Stimulated activated CD8-positive, alpha-beta memory T cell treated with anti-CD3 and anti-CD28 coated beads, Interleukin-4, amount 100 ng/mL, for 1 hour (primary cell): ENCODE measurements at regions not wholly inside any gene's neighbourhood (a gene's known extent, or its start where the extent isn't known, plus 50 kb on each side); places are given as distances from the start of the nearest gene placed in this dataset.
"Not testable (repeated sequence)": the region's sequence is repeated elsewhere in the genome, so short reads cannot be mapped to it uniquely, and the experiment has no call there.

Experiments used
- DNase-seq, 2 donors: peaks; one replicate each; pipeline ENCODE4 v3.0.0-alpha.2; 2020; ENCODE audit warnings: low read depth in 2 of 2, low spot score in 1 of 2

DNA sequence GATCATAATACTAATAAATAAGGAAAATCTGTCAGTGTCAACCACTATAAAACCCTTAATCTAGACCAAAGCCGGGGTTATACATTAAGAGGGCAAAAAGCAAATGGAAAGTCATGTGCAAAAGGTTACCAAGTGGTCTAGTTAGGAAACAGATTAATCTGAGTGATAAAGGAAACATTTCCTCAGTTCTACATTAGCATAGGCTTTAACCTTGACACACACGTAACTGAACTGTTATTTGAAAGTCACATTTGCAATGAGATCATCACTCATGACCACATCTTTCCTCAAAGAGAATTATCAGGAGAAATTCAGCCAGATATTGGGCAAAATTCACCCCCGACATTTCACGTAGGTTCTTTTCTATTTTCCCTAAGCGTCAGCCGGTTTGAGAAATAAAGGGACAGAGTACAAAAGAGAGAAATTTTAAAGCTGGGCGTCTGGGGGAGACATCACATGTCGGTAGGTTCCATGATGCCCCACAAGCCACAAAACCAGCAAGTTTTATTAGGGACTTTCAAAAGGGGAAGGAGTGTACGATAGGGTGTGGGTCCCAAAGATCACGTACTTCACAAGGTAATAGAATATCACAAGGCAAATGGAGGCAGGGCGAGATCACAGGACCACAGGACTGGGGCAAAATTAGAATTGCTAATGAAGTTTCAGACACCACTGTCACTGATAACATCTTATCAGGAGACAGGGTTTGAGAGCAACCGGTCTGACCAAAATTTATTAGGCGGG is 76.8 kb upstream of the DST start:
- DNase-seq: not testable (repeated sequence)

DNA sequence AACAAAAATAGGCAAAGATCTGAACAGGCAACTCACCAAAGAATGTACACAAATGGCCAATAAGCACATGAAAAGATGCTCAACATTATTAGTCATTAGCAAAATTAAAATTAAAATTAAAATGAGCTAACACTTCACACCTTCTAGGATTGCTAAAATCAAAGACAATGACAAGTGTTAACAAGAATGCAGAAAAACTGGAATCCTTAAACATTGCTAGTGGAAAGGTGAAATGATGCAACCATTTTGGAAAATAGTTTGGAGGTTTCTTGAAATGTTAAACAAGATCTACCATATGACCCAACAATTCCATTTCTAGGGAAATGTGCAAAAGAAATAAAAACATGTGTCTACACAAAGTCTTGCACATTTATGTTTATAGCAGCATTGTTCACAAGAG is 75.5 kb upstream of the DST start:
- DNase-seq: no peak

DNA sequence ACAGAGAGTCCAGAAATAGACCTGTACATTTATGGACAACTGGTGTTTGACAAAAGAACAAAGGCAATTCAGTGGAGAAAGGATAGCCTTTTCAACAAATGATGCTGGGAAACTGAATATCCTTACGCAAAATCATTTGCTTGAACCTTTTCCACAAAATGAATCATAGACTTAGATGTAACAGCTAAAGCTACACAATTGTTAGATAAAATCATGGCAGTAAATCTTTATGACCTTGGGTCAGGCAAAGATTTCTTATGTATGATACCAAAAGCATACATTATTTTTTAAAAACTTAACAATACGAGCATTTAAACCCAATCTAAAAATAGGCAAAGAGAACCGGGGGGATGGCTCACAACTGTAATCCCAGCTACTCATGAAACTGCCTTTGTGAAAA is 73.5 kb upstream of the DST start:
- DNase-seq: no peak

DNA sequence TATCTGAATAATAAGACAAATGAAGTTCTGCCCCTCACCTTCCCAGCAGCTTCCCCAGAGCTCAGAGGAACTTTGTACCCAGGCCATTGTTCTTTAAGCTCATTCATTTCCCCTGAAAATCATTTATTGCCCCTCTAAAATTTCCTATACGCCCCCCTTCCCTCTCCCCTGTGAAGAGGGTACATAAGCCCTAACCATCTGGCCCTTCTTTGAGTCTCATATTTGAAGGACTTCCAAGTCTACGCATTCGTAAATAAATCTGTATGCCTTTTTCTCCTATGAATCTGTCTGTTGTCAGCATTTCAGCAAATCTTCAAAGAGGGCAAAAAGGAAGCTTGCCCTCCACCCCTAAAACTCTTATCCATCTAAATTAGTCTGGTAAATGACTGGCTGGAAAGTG is 73.1 kb upstream of the DST start:
- DNase-seq: no peak

DNA sequence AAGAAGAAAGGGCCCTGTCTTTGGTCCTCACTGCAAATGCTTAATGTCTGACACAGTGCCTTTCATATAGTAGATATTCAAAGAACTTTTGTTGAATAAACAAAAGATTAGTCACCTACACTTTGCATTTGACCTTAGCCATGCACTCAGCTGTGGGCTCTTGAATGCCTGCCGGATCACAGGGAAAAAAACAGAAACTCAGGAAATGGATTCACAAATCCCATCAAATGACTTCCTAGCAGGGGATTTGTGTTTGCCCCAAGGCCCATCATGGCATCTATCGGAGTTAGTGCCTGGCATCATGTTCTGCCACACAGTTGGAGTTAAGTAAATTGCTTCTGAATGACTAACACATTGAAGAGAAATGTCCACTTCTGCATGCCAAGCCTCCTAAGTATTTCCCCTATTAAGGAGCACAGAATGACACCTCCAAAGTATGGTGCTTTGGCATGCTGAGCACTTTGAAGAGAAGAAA is 72.3 kb upstream of the DST start:
- DNase-seq: no peak

DNA sequence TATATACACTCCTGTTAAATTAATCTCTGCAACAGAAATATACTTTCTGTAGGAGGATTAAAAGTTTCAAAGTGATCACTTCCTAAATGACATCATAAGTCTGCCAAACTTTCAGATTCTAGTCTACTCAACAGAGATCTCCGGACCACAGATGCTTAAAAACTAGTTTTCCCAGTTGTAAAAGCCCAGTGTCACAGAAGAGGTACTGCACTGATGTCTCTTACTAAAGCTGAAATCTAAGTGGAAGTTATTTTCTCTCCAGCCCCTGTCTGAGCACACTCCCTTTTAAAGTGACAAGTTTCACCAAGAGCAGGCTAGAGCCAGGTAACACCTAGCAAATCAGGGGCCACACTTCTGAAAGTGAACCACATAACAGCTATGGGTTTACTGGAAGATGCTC is 71.6 kb upstream of the DST start:
- DNase-seq: no peak

DNA sequence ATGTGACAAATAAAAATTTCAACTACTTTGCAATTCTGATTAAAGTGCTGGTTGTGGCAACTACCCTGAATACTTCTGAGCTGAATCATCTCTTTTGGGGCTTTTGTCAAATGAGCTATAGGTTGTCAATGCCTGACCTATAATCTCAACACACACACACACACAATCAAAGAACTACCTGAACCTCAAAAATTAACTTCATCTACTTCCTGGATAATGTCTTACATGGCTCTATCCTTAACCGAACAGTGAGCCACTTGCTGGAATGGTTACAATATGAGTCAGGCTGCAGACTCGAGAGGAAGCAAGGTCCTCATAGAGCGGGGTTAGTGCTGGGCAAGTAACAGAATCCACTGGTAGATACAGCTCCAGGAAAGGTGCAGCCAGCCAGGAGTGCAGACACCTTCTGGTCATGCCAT is 70.6 kb upstream of the DST start:
- DNase-seq: no peak

DNA sequence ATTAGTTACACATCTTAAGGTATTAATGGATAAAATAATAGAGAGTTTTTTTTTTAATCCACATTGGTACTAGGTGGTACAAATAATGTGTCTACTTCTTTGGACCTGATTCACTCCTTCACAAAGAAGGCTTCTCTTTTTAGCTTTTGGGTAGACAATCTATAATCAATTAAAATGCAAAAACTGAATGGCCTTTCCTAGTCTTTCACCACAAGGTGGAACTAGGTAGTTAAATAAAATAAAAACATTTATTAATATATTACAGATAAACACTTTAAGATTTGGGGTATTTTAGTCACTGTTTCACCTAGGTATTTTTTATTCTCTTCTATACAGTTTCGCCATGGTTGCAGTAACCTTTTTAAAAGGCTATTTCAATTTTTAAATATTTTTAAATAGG is 68.3 kb upstream of the DST start:
- no peak for DNase-seq

DNA sequence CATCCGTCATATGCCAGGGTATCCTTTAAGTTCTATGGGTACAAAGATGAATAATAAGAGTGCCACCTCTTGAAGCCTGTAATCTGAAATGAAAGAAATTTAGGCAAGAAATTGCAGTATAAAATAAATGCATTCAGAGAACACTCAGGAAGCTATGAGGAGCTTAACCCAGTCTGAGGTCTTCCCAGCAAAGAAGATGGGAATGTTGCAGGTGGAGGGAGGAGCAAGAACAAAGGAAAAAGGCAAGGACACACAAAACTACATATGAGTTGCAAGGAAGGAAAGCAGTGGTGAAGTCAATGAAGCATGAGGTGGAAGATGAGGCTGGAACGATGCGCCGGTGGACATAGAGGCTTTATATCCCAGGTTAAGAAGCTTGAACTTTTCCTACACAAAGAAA is 67.0 kb upstream of the DST start:
- no peak for DNase-seq

DNA sequence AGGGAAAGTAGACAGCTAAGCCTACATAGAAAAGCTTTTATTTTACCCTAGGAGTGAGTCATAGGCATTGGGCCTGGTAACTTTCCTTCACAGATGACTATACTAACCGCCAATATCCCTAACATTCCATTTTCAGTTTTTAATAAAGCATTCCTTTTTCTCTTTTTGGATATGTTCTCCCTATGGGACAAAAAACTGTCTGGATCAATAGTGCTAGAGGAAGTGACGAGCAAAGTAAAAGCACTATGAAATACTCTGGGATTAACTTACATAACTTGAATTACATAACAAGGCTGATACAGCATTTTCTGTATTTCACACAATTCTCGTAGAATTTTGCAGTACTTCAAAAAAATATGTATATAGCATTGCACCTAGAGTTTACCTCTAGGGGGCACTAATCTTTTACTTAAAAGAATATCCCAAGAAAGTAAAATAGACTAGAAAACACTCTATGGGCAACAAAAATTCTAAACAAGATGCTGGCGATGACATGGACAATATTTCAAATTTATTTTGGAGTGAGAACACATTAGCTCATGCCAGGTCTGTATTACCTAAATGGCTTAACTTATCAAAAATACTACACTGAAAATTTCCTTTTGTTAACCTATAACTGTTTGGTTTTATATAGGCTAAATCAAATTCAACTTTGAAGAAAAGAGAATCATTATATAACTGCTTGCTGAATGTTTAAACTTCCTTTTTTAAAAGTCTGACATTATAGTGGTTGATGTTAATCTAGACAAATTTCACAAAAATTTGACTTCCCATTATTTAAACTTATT is 66.3 kb upstream of the DST start:
- no peak for DNase-seq

DNA sequence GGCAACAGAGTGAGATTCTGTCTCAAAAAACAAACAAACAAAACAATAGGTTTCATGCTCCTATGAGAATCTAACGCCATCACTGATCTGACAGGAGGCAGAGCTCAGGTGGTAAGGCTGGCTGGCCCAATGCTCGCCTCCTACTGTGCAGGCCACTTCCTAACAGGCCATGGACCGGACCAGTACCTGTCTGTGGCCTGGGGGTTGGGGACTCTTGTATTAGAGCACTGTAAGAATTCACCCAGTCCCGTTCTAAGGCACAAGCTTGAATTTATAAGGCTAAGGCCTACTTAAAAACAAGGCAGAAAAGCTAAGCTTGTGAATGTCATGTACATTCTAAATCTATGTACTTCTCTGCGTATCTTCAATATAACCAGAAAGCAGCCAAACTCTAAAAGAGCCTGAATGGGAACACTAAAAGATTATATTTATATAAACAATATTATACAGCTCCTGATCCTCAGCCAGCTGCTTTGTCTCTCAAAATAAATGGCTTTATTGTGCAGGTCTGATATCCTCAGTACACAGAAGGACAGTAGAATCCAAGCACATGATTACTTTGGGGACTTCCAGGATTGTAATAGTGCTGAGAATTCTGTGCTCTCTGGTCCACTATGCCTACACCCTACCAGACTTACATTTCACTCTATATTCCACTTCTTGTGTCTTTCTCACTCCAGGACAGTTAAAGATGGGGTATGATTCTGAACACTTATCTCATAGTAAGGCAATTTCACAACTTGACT is 64.5 kb upstream of the DST start:
- DNase-seq: no peak

DNA sequence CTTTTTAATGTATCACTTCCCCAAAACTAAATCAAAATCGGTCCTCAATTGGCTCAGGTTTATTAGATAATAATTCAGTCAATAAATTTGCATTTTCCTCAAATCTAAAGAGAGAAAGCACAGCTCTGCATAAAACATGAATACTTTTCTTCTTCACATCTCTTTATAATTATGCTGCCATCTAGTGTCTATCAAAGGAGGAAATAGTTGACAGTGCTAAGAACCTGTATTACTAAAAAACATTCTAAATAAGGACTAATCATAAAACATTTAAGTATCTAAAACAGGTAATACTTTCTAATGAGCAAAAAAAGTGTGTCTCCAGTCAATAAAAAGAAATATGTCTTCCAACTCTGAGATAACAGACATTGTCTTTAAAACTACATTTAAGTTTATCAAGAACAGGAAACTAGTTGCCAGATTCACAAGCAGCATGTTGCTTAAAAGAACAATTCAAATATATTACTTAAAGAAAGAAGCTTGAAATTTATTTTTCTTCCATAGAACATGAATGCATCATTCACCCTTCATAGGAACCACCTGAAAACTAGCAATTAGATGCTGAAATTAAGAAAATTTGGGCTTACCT is 56.5 kb upstream of the DST start:
- DNase-seq: no peak

DNA sequence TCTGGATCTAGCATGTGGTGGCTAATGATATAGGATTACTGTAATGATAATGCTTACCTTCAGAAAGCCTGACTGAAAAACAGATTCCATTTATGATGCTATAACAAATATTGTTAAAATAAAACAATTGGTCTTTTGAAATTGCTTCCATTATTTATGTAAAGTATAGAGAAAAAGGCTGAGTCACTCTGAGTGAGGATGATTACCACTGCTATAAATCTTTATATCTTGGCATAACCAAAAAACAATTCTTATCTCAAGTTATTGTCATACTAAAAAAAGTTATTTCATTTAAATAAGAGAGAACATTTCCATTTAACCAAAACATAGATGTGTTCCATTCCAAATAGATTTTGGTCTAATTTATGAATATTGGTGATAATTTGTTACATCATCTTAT is 53.0 kb upstream of the DST start:
- no peak for DNase-seq

DNA sequence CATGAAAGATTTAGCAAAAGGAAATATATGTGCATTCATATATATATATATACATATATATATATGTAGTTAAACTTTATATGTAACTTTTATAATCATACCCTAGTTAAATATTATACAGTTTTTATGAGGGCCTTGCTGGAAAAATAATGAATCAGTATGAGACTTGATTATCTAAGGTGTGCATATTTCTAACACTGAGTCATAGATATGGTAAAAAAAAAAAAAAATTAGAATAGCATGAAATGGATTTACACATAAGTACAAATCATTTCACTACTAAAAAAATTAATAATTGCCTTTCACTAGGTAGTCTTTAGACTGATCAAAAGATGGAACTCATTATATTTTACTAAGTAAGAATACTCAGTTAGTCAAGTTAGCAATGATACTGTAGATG is 51.3 kb upstream of the DST start:
- DNase-seq: no peak

DNA sequence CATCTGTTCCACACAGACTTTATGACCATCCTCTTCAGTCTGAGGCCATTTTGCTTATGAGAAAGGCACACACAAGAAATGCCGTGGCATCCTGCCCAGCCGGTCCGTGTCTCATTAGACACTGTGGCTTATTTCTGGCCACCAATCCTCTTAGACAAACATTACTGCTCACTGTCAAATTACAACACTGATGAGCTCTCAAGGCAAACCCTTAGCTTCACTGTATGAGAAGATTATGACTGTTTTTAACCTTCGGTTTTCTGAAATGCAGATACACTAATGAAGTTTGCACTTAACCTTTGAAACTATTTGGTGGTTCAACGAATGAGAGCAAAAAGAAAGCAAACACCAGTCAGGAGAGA is 50.5 kb upstream of the DST start:
- no peak for DNase-seq

DNA sequence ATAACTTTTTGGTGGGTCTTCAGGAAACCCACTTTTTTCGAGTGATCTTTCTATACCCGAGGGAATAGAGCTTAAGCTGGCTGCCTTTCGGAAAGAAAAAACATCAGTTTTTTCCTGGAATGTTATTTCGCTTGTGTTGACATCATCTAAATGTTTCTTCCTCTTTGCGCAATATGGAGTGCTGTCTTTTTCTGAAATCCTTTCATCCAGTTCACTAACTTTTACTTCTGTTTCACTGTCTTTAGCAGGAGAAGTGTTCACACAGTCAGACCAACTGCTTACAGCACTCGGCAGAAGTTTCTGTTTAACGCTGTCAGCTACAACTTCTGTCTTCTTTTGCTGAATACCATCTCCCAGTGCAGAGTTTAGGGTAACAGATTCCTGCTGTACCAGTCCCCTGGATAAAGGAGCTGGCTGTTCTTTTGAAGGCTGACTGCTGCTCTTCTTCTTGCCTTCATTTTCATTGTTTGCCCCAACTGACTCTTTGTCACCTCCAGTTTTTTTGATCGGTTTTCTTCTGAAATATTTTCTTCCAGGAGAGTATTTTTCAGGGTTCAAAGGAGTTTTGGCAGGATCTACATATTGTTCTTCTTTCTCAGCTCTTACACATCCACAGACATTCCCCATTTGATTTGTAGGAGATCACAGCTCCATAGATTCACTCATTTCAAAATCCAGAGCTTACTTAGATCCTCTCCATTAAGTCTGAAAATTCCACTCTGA is 50.0 kb upstream of the DST start:
- no peak for DNase-seq
